AG04450 (cell line): ENCODE measurements at regions not wholly inside any gene's neighbourhood (a gene's known extent, or its start where the extent isn't known, plus 50 kb on each side); places are given as distances from the start of the nearest gene placed in this dataset.
A peak's percentile ranks its signal among the peaks of the same experiment; 100 is the strongest.

Experiments used
- CTCF ChIA-PET: fragments of 300-600, 350-600 bp; formaldehyde crosslinking; extraction: SDS; loops from one replicate; lab custom pipeline; 2022; ENCODE audit warnings: antibody characterized with exemption, inconsistent platforms; lab: Charles Lee
- POLR2A ChIA-PET: fragments of 350-600 bp; formaldehyde crosslinking; extraction: SDS; loops from one replicate; lab custom pipeline; 2021; ENCODE audit warnings: antibody characterized with exemption, inconsistent platforms; lab: Yijun Ruan, JAX
- DNase-seq: peaks from one replicate; pipeline ENCODE4 v3.0.0-alpha.2; 2011; ENCODE audit warnings: low read depth, low spot score
- H3K27ac ChIP-seq: one replicate; pipeline ENCODE4 v1.5.1; 2012; ENCODE audit warnings: low read depth, low read length, control low read depth
- H3K27me3 ChIP-seq: one replicate; pipeline ENCODE4 v1.6.0; 2012; ENCODE audit warnings: low read length; ENCODE audit not compliant: control insufficient read depth, insufficient read depth
- H3K4me3 ChIP-seq: 2 replicates; pipeline ENCODE4 v1.5.1; 2011; ENCODE audit warnings: mild to moderate bottlenecking, low read depth, low read length, control low read depth
- H3K9me3 ChIP-seq: 2 replicates; pipeline ENCODE4 v1.5.1; 2012; ENCODE audit warnings: low read length; ENCODE audit not compliant: control insufficient read depth, insufficient read depth
- TF ChIP-seq, protein P1 (sequence below): IDR thresholded peaks from 2 replicates; pipeline ENCODE4 v1.5.1; 2011; ENCODE audit warnings: low read depth, low read length, control low read depth, inconsistent platforms

DNA sequence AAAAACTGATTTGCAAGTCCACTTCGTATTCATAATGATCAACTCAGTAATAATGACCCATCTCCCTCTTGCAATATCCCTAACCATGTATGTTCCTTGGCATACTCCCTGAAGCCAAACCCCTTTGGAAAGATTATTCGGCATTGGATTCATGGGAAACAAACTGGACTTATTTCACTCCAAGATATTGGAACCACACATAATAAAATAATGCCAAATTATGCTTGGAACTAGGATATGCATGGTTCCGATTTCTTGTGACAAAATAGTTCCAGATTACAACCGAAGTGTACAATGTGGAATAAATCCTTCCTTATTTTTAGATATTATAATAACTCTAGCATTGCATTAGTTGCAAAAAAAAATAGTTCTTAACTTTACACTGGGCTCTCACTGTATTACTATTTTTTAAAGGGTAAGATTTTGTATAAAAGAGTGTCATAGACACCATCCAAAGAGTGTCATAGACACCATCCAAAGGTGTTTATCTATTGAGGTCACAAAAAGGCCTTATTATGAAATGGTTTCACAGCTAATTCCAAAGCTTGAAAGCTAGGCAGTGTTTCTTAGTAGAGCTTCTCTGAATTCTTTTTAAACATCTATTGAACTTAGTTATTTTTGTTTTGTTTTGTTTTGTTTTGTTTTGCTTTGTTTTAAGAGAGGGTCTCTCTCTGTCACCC lies 410.9 kb upstream of the JARID2 start:
- TF ChIP-seq, protein P1, sequence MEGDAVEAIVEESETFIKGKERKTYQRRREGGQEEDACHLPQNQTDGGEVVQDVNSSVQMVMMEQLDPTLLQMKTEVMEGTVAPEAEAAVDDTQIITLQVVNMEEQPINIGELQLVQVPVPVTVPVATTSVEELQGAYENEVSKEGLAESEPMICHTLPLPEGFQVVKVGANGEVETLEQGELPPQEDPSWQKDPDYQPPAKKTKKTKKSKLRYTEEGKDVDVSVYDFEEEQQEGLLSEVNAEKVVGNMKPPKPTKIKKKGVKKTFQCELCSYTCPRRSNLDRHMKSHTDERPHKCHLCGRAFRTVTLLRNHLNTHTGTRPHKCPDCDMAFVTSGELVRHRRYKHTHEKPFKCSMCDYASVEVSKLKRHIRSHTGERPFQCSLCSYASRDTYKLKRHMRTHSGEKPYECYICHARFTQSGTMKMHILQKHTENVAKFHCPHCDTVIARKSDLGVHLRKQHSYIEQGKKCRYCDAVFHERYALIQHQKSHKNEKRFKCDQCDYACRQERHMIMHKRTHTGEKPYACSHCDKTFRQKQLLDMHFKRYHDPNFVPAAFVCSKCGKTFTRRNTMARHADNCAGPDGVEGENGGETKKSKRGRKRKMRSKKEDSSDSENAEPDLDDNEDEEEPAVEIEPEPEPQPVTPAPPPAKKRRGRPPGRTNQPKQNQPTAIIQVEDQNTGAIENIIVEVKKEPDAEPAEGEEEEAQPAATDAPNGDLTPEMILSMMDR, result no peak
- DNase-seq, result no peak
- CTCF ChIA-PET, result no interaction called here

DNA sequence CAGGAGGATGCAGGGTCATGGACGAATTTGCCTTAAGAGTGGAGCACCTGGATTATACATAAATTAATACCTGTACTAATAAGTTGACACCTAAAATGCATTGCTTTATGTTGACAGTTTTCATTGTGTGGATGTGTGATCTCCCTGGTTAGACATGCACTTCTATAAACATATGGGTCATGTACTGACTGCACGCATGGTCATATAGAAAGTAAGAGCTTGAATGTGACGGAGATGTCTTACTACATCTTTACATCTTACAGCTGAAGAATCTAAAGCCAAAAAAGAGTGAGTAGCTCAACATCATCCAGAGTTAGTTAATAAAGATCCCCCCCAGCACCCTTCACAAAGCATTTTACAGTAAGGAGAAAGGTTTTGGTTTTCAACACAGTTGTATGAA lies 408.4 kb upstream of the JARID2 start:
- no peaks in the 10 kb centered on the region; the same call in 1 of the 2 replicates for H3K9me3 ChIP-seq
- H3K4me3 ChIP-seq, result no peak overlapping the region
- CTCF ChIA-PET, result no interaction called here
- TF ChIP-seq, protein P1, result no peak
- POLR2A ChIA-PET, result no interaction called here
- H3K27me3 ChIP-seq, result no peaks in the 10 kb centered on the region
- H3K27ac ChIP-seq, result no peak overlapping the region
- no peak for DNase-seq

More for the DNA sequence above, 410.9 kb upstream of the JARID2 start:
- Histone ChIP-seq H3K27me3 (no peaks in the 10 kb centered on the region), H3K4me3 (no peak overlapping the region), H3K27ac (no peak overlapping the region), H3K9me3 (no peaks in the 10 kb centered on the region)
- POLR2A ChIA-PET, result no interaction called here

DNA sequence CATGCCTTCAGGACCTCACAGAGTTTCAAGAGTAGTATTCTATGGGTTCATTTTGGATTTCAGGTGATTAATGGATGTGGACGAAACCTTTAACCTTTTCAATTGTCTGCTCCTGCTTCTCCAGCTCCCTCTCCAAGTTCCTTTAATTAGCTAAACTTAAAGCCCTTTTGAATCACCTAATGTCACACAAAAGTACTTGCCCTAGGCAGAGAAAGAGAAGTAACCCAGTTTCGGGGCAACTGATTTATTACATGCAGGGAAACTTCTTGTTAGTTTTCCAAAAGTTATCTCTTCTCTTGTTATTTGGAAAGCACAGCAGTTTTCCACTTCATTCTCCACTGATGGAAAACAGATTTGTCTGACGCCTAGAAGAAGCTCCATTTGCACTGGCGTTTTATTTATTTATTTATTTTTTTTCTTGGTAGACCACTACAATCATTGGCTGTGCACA lies 407.7 kb upstream of the JARID2 start:
- DNase-seq, result no peak
- ChIA-PET POLR2A (interaction anchor here (1.2 kb wide), 1 partner anchor 228 kb away, joined by 3 read pairs; no protein-coding TSS in a partner anchor), CTCF (no interaction called here)
- Histone ChIP-seq H3K27me3 (no peaks in the 10 kb centered on the region), H3K27ac (no peak overlapping the region), H3K9me3 (no peaks in the 10 kb centered on the region; the same call in 1 of the 2 replicates), H3K4me3 (no peak overlapping the region)
- TF ChIP-seq, protein P1, result no peak

DNA sequence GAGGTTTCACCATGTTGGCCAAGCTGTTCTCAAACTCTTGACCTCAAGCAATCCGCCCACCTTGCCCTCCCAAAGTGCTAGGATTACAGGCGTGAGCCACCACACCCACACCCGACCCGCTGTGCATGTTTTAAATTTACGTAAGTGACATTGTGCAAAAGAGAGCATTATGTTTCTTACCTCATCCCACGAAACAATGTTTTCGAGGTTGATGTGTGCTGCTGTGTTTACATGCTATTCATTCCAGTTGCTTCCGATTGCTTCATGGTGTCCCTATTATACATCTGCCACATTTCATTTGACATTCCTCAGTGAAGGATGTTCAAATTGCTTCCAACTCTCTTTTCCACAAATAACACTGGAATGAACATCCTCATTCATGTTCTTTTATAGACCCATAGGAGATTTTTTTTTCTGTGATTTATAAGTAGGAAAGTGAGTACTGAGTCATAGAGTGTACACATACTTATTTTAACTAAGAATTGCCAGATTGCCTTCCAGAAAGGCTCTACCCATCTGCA lies 403.9 kb upstream of the JARID2 start:
- H3K27me3 ChIP-seq, result no peaks in the 10 kb centered on the region
- POLR2A ChIA-PET, result interaction anchor here (0.6 to 0.9 kb wide), 4 partner anchors 221 to 935 kb away, joined by 3 to 8 read pairs (median 3); no protein-coding TSS in a partner anchor
- H3K27ac ChIP-seq, result peak overlapping the region; percentile 92
- no peaks in the 10 kb centered on the region; the same call in 1 of the 2 replicates for H3K9me3 ChIP-seq
- CTCF ChIA-PET, result no interaction called here
- no peak overlapping the region for H3K4me3 ChIP-seq
- DNase-seq, result peak; percentile 98
- TF ChIP-seq, protein P1, result no peak

DNA sequence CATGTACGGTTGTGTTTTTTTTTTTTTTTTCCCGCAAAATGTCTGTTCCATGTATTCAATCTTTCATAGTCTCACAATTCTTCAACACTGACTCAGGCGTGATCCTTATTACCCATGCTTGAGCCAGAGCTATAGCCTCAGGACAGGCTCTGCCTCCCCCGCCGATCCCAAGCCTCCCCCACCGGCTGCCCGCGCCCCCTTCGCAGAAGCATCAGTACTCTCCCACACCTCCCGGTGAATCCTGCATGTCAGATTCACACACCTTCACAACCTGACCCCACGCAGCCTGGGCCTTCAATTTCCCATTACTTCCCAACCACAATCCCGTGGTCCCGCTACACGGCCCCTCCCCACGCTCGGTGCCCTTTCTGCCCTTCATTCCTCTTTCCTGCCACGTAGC lies 401.5 kb upstream of the JARID2 start:
- Histone ChIP-seq H3K4me3 (no peak overlapping the region), H3K27me3 (no peaks in the 10 kb centered on the region), H3K9me3 (no peaks in the 10 kb centered on the region; the same call in 1 of the 2 replicates), H3K27ac (no peak overlapping the region)
- no peak for DNase-seq
- POLR2A ChIA-PET, result no interaction called here
- CTCF ChIA-PET, result no interaction called here
- TF ChIP-seq, protein P1, result no peak
